ENCODE measurements at regions not wholly inside any gene's neighbourhood (a gene's known extent, or its start where the extent isn't known, plus 50 kb on each side); places are given as distances from the start of the nearest gene placed in this dataset.

GRCh38 chr1:68799096-68799495 is 302.2 kb upstream of the DEPDC1 start:
- no peak for TF ChIP-seq POLR2A (IDR thresholded peaks at IDR 0.05)
- no peak for TF ChIP-seq EP300 (IDR thresholded peaks at IDR 0.05)
- TF ChIP-seq, protein P1, sequence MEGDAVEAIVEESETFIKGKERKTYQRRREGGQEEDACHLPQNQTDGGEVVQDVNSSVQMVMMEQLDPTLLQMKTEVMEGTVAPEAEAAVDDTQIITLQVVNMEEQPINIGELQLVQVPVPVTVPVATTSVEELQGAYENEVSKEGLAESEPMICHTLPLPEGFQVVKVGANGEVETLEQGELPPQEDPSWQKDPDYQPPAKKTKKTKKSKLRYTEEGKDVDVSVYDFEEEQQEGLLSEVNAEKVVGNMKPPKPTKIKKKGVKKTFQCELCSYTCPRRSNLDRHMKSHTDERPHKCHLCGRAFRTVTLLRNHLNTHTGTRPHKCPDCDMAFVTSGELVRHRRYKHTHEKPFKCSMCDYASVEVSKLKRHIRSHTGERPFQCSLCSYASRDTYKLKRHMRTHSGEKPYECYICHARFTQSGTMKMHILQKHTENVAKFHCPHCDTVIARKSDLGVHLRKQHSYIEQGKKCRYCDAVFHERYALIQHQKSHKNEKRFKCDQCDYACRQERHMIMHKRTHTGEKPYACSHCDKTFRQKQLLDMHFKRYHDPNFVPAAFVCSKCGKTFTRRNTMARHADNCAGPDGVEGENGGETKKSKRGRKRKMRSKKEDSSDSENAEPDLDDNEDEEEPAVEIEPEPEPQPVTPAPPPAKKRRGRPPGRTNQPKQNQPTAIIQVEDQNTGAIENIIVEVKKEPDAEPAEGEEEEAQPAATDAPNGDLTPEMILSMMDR (IDR thresholded peaks at IDR 0.05), result no peak
- Histone ChIP-seq H3K36me3 (no peaks in the 10 kb centered on the region), H3K9me3 (no peaks in the 10 kb centered on the region), H3K27ac (no peak overlapping the region), H3K4me3 (no peak overlapping the region), H3K27me3 (no peaks in the 10 kb centered on the region), H3K4me1 (peaks cover 0 to 9% (median 0%) of the 10 kb centered on the region in 4 donors)
- no peak for DNase-seq (ENCODE audit: low spot score in 2 of 2)

DNA sequence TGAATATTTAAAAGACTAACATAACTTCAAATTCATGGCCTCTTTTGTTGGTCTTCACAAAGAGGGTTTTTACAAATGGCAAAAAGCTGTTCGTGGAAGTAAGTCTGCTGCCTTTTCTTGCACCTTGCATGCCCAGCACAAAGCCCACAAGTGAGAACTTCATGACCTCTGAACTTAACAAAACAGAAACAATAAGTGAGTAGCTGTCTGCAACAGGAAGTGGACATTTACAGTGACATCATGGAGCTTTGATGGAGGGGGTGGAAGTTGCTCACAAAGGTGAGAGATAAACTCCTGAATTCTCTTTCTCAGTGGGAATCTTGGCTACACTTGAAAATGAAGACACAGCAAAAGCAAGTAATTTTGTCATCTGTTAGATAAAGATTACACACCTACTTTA is 303.3 kb upstream of the DEPDC1 start:
- H3K27me3 ChIP-seq, result no peaks in the 10 kb centered on the region
- WGBS, 2 donors, result 35 to 52% methylated on average over 1 of the region's 1 CpG
- H3K9me3 ChIP-seq, result no peaks in the 10 kb centered on the region
- no peak overlapping the region for H3K4me3 ChIP-seq
- no peak overlapping the region for H3K27ac ChIP-seq
- peaks cover 0 to 9% (median 0%) of the 10 kb centered on the region in 4 donors for H3K4me1 ChIP-seq
- TF ChIP-seq POLR2A (IDR thresholded peaks at IDR 0.05), result no peak
- TF ChIP-seq, protein P1 (IDR thresholded peaks at IDR 0.05), result no peak
- TF ChIP-seq EP300 (IDR thresholded peaks at IDR 0.05), result no peak
- no peak for DNase-seq (ENCODE audit: low spot score in 2 of 2)
- no peaks in the 10 kb centered on the region for H3K36me3 ChIP-seq

GRCh38 chr1:68801440-68801839 is 304.6 kb upstream of the DEPDC1 start:
- 74 to 76% methylated on average over 5 of the region's 5 CpGs for WGBS, 2 donors
- Histone ChIP-seq H3K36me3 (no peaks in the 10 kb centered on the region), H3K4me3 (no peak overlapping the region), H3K27ac (no peak overlapping the region), H3K9me3 (no peaks in the 10 kb centered on the region), H3K27me3 (no peaks in the 10 kb centered on the region), H3K4me1 (peaks cover 0 to 9% (median 0%) of the 10 kb centered on the region in 4 donors)
- TF ChIP-seq, protein P1 (IDR thresholded peaks at IDR 0.05), result no peak
- no peak for TF ChIP-seq POLR2A (IDR thresholded peaks at IDR 0.05)
- DNase-seq (ENCODE audit: low spot score in 2 of 2), result no peak

DNA sequence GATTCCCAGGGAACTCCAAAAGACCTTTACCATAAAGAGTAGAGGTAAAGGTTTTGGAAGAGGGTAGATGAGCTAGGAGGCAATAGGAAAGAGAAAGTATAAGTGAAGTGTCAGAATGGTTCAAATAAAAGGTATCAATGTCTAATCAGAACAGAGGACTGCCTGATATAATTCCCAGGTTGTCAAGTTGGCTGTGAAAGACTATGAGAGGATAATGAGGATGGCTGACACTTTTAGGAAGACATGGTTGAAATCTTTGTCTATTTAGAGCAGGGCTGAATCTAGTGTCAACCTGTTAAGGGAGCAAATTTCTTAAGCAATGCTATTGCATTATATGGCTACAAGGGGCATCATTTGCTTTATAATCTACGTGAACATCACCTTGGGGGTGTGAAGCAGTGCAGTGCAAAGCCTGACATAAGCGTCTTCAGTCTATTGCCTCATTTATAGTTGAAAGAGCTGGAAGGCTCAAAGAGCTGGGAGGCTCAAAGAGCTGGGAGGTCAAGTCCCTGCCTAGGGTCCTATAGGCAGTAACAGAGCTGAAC is 308.3 kb upstream of the DEPDC1 start:
- TF ChIP-seq POLR2A (IDR thresholded peaks at IDR 0.05) (no peak), EP300 (IDR thresholded peaks at IDR 0.05) (no peak)
- TF ChIP-seq, protein P1 (IDR thresholded peaks at IDR 0.05), result no peak
- H3K27ac ChIP-seq, result no peak overlapping the region
- no peak for DNase-seq (ENCODE audit: low spot score in 2 of 2)
- no peaks in the 10 kb centered on the region for H3K9me3 ChIP-seq
- no peak overlapping the region for H3K4me3 ChIP-seq
- WGBS, 2 donors, result 84 to 88% methylated on average over 2 of the region's 2 CpGs
- H3K36me3 ChIP-seq, result no peaks in the 10 kb centered on the region
- H3K4me1 ChIP-seq, result peaks cover 0 to 8% (median 0%) of the 10 kb centered on the region in 4 donors
- H3K27me3 ChIP-seq, result no peaks in the 10 kb centered on the region

DNA sequence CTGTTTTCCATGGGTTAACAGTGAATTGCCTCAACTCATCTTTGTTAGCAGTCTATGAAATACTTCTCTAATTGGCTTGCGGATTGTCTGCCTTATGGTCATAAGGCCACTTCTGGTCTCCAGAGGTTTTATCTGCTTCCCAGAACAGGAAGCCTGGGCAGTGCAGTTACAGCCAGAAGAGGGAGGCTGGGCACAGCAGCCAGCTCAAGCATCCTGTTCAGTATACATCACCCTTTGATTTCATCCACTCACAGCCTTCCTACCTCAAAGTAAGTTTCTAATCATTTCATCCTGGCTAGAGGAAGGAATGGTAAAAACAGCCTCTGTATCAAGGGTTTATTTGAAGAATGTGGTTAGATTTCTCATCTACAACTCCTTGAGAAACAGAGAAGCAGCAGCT is 311.5 kb upstream of the DEPDC1 start:
- H3K4me3 ChIP-seq, result no peak overlapping the region
- no peak overlapping the region for H3K27ac ChIP-seq
- H3K4me1 ChIP-seq, result peaks cover 0 to 8% (median 0%) of the 10 kb centered on the region in 4 donors
- WGBS, 2 donors, result 21% methylated on average over 1 of the region's 1 CpG
- DNase-seq (ENCODE audit: low spot score in 2 of 2), result no peak
- H3K9me3 ChIP-seq, result no peaks in the 10 kb centered on the region
- no peaks in the 10 kb centered on the region for H3K36me3 ChIP-seq
- H3K27me3 ChIP-seq, result no peaks in the 10 kb centered on the region
- no peak for TF ChIP-seq POLR2A (IDR thresholded peaks at IDR 0.05)
- no peak for TF ChIP-seq EP300 (IDR thresholded peaks at IDR 0.05)
- TF ChIP-seq, protein P1 (IDR thresholded peaks at IDR 0.05), result no peak
